T follicular helper cell (primary cell): ENCODE measurements at regions not wholly inside any gene's neighbourhood (a gene's known extent, or its start where the extent isn't known, plus 50 kb on each side); places are given as distances from the start of the nearest gene placed in this dataset.
"Not testable (repeated sequence)": the region's sequence is repeated elsewhere in the genome, so short reads cannot be mapped to it uniquely, and the experiment has no call there.

ENCODE experiments used
- DNase-seq: peaks from one replicate; pipeline ENCODE4 v3.0.0-alpha.2; 2020; ENCODE audit warnings: low read depth

- DNase-seq: no peak
Observed at GRCh38 chr10:7108141-7108540, 302.7 kb downstream of the SFMBT2 start.

- no peak for DNase-seq
Observed at GRCh38 chr10:7107285-7107684, 303.5 kb downstream of the SFMBT2 start.

GRCh38 chr10:7104379-7104778 is 306.5 kb downstream of the SFMBT2 start:
- not testable (repeated sequence) for DNase-seq

GRCh38 chr10:7102557-7103349 is 308.1 kb downstream of the SFMBT2 start:
- no peak for DNase-seq

GRCh38 chr10:7102084-7102483 is 308.8 kb downstream of the SFMBT2 start:
- DNase-seq: no peak

GRCh38 chr10:7101451-7101850 is 309.4 kb downstream of the SFMBT2 start:
- no peak for DNase-seq

DNA sequence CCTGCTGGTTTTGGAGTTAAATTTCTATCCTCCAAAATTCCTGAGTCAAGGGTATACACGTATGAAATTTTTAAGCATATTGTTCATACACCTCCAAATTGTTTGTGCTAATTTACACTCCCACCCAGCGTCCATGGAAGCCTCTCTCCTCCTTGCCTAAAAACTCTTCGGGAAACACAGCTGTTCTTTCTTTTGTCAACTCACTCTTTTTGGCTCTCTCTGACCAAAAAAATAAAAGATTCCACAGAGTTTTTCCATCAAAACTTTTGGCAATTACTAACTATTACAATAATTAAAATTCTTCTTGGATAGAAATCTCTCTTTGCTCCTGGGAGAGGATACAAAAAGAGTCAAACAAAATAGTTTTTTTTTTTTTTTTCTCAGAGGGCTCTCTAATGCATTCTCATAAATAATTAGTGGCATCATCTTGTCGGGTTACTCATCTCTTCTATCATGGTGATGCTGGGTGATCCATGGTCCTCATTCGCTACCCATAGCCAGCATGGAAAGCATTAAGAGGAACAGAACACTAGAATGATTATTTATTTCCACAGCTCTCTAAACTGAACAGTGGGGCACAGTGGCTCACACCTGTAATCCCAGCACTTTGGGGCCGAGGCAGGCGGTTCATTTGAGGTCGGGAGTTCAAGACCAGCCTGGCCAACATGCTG is 310.7 kb downstream of the SFMBT2 start:
- no peak for DNase-seq

GRCh38 chr10:7098160-7098762 is 312.6 kb downstream of the SFMBT2 start:
- no peak for DNase-seq

GRCh38 chr10:7094781-7095180 is 316.1 kb downstream of the SFMBT2 start:
- DNase-seq: no peak

GRCh38 chr10:7093368-7093767 is 317.5 kb downstream of the SFMBT2 start:
- no peak for DNase-seq

GRCh38 chr10:7092603-7093002 is 318.2 kb downstream of the SFMBT2 start:
- no peak for DNase-seq

GRCh38 chr10:7090529-7090928 is 320.3 kb downstream of the SFMBT2 start:
- no peak for DNase-seq

DNA sequence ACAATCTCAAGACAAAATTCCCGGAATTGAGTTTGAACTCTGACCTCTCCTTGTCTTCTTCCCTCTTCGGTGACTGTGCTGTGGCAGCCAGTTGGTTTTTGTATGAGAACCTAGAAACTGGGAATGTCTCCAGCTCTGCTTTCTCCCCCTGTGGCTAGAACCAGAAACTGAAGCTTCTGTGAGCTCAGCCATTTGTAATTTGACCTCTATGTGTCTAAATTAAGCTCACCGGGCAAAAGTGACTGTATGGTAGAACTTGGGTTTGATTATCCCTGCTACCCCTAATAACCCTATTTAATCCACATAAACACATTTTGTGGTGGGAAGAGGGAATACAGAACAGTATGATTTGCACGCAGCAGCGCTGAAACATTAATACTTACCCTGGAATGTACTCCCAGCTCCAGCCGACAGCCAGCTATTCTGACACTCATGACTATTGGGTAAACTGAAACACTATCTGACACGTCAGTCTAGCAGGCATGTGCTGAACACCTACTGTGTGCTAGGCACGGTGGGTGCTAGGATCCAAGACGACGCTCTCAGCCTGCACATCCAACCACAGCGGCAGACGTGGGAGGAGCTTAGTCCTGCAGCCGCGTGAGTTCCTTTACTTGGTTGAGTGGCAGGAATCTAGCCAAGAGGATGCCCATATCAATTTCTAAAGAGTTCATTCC is 324.8 kb downstream of the SFMBT2 start:
- DNase-seq: no peak

- no peak for DNase-seq
Observed at GRCh38 chr10:7085147-7085912, 325.5 kb downstream of the SFMBT2 start.

GRCh38 chr10:7084280-7085005 is 326.4 kb downstream of the SFMBT2 start:
- DNase-seq: no peak

DNA sequence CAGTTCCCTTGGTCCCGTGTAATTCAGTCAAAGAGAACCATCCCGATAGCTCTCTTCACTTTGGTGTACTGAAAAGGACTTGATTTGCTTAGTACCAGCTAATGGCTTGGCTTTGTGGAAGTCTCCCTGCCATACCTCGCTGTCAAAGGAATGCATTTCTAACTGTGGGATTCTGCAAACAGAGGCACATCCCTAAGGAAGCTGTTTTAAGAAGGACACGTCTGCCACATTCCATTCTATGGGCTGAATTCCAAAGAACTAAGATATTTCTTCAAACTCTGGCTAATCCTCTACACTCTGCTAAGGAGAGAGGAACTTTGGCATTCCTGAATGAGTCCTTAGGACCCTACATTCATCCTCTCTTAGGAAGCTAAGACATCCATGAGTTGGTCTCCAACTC is 327.9 kb downstream of the SFMBT2 start:
- no peak for DNase-seq

GRCh38 chr10:7077880-7078279 is 333.0 kb downstream of the SFMBT2 start:
- DNase-seq: no peak

DNA sequence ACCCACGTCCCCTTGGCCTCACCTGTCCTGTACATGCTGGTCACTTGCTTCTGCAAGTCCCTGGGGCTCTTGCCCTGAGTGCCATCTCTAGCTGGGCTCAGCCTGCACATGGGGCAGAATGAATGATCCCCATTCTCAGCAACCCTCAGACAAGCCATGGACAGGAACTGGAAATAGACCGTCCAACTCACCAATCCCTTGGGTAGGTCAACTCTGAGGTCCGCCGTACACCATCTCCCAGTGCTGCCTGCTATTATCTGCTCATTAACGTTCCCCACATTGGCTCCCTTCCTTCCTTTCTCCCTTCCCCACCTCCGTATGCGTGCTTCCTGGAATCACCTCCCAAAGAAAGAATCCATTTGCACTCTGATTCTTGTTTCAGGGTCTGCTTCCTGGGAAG is 335.0 kb downstream of the SFMBT2 start:
- no peak for DNase-seq

- DNase-seq: no peak
Observed at GRCh38 chr10:7075110-7075509, 335.7 kb downstream of the SFMBT2 start.

DNA sequence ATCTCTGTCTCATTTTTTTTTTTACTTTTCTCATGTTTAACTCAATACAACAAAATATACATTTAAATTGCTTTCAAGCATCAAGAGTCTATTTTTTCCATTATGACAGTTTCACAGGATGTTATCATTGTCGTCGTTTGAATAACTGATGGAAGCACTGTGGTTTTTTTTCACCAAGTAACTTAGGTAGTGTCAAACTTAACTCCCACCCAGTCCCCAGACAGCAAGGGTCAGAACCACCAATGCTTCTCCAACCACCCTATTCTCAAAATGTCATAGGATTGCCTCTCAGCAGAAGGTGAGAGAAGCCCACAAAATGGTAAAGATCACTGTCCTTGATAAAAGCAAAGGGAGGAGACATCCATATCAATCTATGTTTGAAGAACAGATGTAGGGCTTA is 339.4 kb downstream of the SFMBT2 start:
- no peak for DNase-seq

- DNase-seq: no peak
Observed at GRCh38 chr10:7070950-7071349, 339.9 kb downstream of the SFMBT2 start.
